Esophagus squamous epithelium (tissue), 5 donors: ENCODE measurements at regions not wholly inside any gene's neighbourhood (a gene's known extent, or its start where the extent isn't known, plus 50 kb on each side); places are given as distances from the start of the nearest gene placed in this dataset.

Experiments
- DNase-seq: peaks from one replicate; lab custom pipeline; 2025; lab: John Stamatoyannopoulos, UW
- H3K27ac ChIP-seq, 4 donors: fragments of 200-600 bp; sonication (generic); one replicate each; pipeline ENCODE4 v1.5.1; 2016 to 2019; ENCODE audit warnings: mild to moderate bottlenecking in 1 of 4
- H3K27me3 ChIP-seq, 4 donors: fragments of 200-600 bp; sonication (generic); 1 replicate in 3 of 4; 2 replicates in 1 of 4; pipeline versions ENCODE4 v1.5.1 to v1.6.0; 2017 to 2021; ENCODE audit warnings: antibody characterized with exemption in 1 of 4
- H3K36me3 ChIP-seq, 3 donors: fragments of 200-600 bp; sonication (generic); one replicate each; pipeline ENCODE4 v1.5.1; 2016 to 2019
- H3K4me1 ChIP-seq, 3 donors: fragments of 200-600 bp; sonication (generic); one replicate each; pipeline ENCODE4 v1.5.1; 2017 to 2019
- H3K4me3 ChIP-seq, 4 donors: fragments of 200-600 bp; sonication (generic); 1 replicate in 3 of 4; 2 replicates in 1 of 4; pipeline ENCODE4 v1.5.1; 2016 to 2019; ENCODE audit warnings: mild to moderate bottlenecking in 2 of 4, moderate library complexity in 1 of 4
- H3K9me3 ChIP-seq, 3 donors: fragments of 200-600 bp; sonication (generic); one replicate each; pipeline ENCODE4 v1.5.1; 2016 to 2019
- CTCF ChIP-seq, 6 experiments: fragments of 450-650 bp in 4 of 6; fragments of 200-600 bp in 2 of 6; sonication (generic) in 2 of 6; IDR thresholded peaks; one replicate each; pipeline ENCODE4 v1.5.1; 2016 to 2019; ENCODE audit warnings: antibody characterized with exemption in 6 of 6, mild to moderate bottlenecking in 4 of 6, moderate library complexity in 4 of 6
- POLR2A ChIP-seq, 4 donors: fragments of 450-650 bp; IDR thresholded peaks; one replicate each; pipeline ENCODE4 v1.6.1; 2017; ENCODE audit warnings: antibody characterized with exemption in 4 of 4, mild to moderate bottlenecking in 4 of 4, moderate library complexity in 3 of 4
- WGBS, 2 donors: methylation state at CpG; one replicate each; pipeline ENCODE4 v1.1.5; 2018; 5-methylcytosine and 5-hydroxymethylcytosine counted together
- intact Hi-C: fragments of 100-400 bp; cut with DNase I; formaldehyde crosslinking; loops from one replicate; pipeline ENCODE4 v1.15.0; 2022
- donor health status: DM: yes; HTN: yes; CAD: no.

- Histone ChIP-seq H3K4me3 (no peak overlapping the region), H3K27ac (peak overlapping the region in 1 of 4 donors; percentile 69), H3K36me3 (no peaks in the 10 kb centered on the region), H3K9me3 (no peaks in the 10 kb centered on the region), H3K27me3 (no peaks in the 10 kb centered on the region), H3K4me1 (peaks cover 0 to 4% (median 0%) of the 10 kb centered on the region in 3 donors)
- TF ChIP-seq CTCF (IDR thresholded peaks at IDR 0.05) (no peak), POLR2A (IDR thresholded peaks at IDR 0.05) (no peak)
- intact Hi-C loops: no loop called here
- DNase-seq: no peak
- WGBS, 2 donors: 65 to 69% methylated on average over 8 of the region's 8 CpGs
These were observed 56.6 kb upstream of the CALM2 start for GRCh38 chr2:47232738-47233415.

GRCh38 chr2:47230418-47230817, 54.1 kb upstream of the CALM2 start:
- H3K27ac ChIP-seq: peak overlapping the region in 2 of 4 donors; percentile 35 to 69
- DNase-seq: no peak
- 41 to 50% methylated on average over 4 of the region's 4 CpGs for WGBS, 2 donors

GRCh38 chr2:47227532-47228279, 51.4 kb upstream of the CALM2 start:
- H3K36me3 ChIP-seq: no peaks in the 10 kb centered on the region
- intact Hi-C loops: no loop called here
- H3K4me3 ChIP-seq: no peak overlapping the region
- DNase-seq: no peak
- no peak for TF ChIP-seq POLR2A (IDR thresholded peaks at IDR 0.05)
- TF ChIP-seq CTCF (IDR thresholded peaks at IDR 0.05): no peak
- 65 to 79% methylated on average over 5 to 7 of the region's 9 CpGs for WGBS, 2 donors
- H3K9me3 ChIP-seq: no peaks in the 10 kb centered on the region
- peaks cover 5 to 20% (median 7%) of the 10 kb centered on the region in 3 donors for H3K4me1 ChIP-seq
- H3K27ac ChIP-seq: no peak overlapping the region
- H3K27me3 ChIP-seq: no peaks in the 10 kb centered on the region

More at GRCh38 chr2:47230418-47230817, 54.1 kb upstream of the CALM2 start:
- Histone ChIP-seq H3K4me1 (peaks cover 4 to 12% (median 7%) of the 10 kb centered on the region in 3 donors), H3K36me3 (no peaks in the 10 kb centered on the region), H3K4me3 (no peak overlapping the region), H3K27me3 (no peaks in the 10 kb centered on the region), H3K9me3 (no peaks in the 10 kb centered on the region)
- intact Hi-C loops: no loop called here
- TF ChIP-seq POLR2A (IDR thresholded peaks at IDR 0.05): no peak

- no peaks in the 10 kb centered on the region for H3K36me3 ChIP-seq
- no peak overlapping the region for H3K4me3 ChIP-seq
- WGBS, 2 donors: 74 to 79% methylated on average over 6 of the region's 6 CpGs
- H3K9me3 ChIP-seq: no peaks in the 10 kb centered on the region
- peak overlapping the region in 1 of 4 donors; percentile 50 for H3K27ac ChIP-seq
- H3K27me3 ChIP-seq: no peaks in the 10 kb centered on the region
- no peak for DNase-seq
- intact Hi-C loops: no loop called here
- TF ChIP-seq CTCF (IDR thresholded peaks at IDR 0.05) (no peak), POLR2A (IDR thresholded peaks at IDR 0.05) (no peak)
- peaks cover 5 to 20% (median 7%) of the 10 kb centered on the region in 3 donors for H3K4me1 ChIP-seq
These were observed 50.6 kb upstream of the CALM2 start for GRCh38 chr2:47226923-47227220.

- no peak for TF ChIP-seq POLR2A (IDR thresholded peaks at IDR 0.05)
- TF ChIP-seq CTCF (IDR thresholded peaks at IDR 0.05): no peak
- WGBS, 2 donors: 41 to 44% methylated on average over 4 of the region's 4 CpGs
- intact Hi-C loops: no loop called here
- no peaks in the 10 kb centered on the region for H3K27me3 ChIP-seq
- H3K9me3 ChIP-seq: no peaks in the 10 kb centered on the region
- peak overlapping the region in 3 of 4 donors; percentile 7 to 50 (median 38) for H3K27ac ChIP-seq
- H3K4me1 ChIP-seq: peaks cover 5 to 20% (median 7%) of the 10 kb centered on the region in 3 donors
- no peaks in the 10 kb centered on the region for H3K36me3 ChIP-seq
- no peak for DNase-seq
- no peak overlapping the region for H3K4me3 ChIP-seq
These were observed 50.0 kb upstream of the CALM2 start for GRCh38 chr2:47226132-47226922.
